ENCODE measurements at regions not wholly inside any gene's neighbourhood (a gene's known extent, or its start where the extent isn't known, plus 50 kb on each side); places are given as distances from the start of the nearest gene placed in this dataset.
"Not testable (repeated sequence)": the region's sequence is repeated elsewhere in the genome, so short reads cannot be mapped to it uniquely, and the experiment has no call there.

DNA sequence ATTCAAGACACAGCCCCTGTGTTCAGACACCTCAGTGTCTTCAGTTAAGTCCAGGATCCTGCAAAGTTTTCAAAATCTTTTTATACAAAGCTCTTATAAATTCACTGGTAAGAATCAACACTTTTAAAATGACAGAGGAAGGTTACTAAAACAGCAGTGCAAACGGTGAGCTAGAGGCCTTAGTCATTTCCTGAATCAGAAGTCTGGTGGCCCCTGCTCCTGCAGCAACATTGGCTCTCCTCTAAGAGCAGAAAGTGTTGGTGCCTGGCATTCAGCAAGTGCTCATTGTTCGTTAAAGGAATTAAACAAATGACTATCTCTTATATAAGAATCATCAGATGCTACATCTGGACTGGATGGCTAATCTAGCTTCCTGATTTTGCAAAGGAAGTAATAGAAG is 282.9 kb downstream of the PTGER3 start:
- Histone ChIP-seq H3K36me3 (ENCODE audit: control insufficient read depth, insufficient read depth, low read length) (no peaks in the 10 kb centered on the region), H3K27ac (ENCODE audit: low read length) (no peak overlapping the region), H3K4me1 (ENCODE audit: control insufficient read depth, insufficient read depth, low read length) (no peaks in the 10 kb centered on the region), H3K27me3 (ENCODE audit: control insufficient read depth, insufficient read depth, low read length) (no peaks in the 10 kb centered on the region), H3K9me3 (replicated peaks; ENCODE audit: control insufficient read depth, low read depth, low read length) (no peaks in the 10 kb centered on the region), H3K4me3 (ENCODE audit: low read length) (no peak overlapping the region)
- DNase-seq, result no peak
- 40% methylated on average over 1 of the region's 2 CpGs for WGBS (ENCODE audit: insufficient coverage)

DNA sequence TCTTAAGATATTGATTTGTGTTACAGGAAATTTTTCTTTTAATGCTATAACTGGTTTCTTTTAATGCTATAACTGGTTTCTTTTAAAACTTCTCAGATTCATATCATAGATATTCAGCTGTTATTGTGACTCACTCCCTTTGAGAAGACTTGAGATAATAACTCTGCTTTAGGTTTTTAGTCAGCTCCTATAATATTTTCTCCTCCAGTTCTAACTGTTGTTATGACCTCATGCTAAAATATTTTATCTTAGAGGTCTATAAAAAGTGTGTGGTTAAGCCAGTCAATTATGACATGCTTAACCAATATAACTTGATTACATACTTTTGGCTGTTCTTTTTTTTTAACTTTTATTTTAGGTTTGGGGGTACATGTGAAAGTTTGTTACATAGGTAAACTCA is 280.2 kb downstream of the PTGER3 start:
- H3K4me1 ChIP-seq (ENCODE audit: control insufficient read depth, insufficient read depth, low read length), result no peaks in the 10 kb centered on the region
- no peak overlapping the region for H3K4me3 ChIP-seq (ENCODE audit: low read length)
- no peak overlapping the region for H3K27ac ChIP-seq (ENCODE audit: low read length)
- H3K27me3 ChIP-seq (ENCODE audit: control insufficient read depth, insufficient read depth, low read length), result no peaks in the 10 kb centered on the region
- DNase-seq, result no peak
- no peaks in the 10 kb centered on the region for H3K36me3 ChIP-seq (ENCODE audit: control insufficient read depth, insufficient read depth, low read length)
- peaks cover 7% of the 10 kb centered on the region for H3K9me3 ChIP-seq (replicated peaks; ENCODE audit: control insufficient read depth, low read depth, low read length)

DNA sequence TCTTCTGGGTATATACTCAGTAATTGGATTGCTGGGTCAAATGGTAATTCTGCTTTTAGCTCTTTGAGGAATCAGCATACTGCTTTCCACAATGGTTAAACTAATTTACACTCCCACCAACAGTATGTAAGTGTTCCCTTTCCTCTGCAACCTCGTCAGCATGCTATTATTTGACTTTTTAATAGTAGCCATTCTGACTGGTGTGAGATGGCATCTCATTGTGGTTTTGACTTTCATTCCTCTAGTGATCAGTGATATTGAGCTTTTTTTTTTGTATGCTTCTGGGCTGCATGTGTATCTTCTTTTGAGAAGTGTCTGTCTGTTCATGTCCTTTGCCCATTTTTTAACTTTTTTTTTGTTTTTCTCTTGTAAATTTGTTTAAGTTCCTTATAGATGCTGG is 279.4 kb downstream of the PTGER3 start:
- no peaks in the 10 kb centered on the region for H3K36me3 ChIP-seq (ENCODE audit: control insufficient read depth, insufficient read depth, low read length)
- no peaks in the 10 kb centered on the region for H3K4me1 ChIP-seq (ENCODE audit: control insufficient read depth, insufficient read depth, low read length)
- no peak overlapping the region for H3K27ac ChIP-seq (ENCODE audit: low read length)
- no peak overlapping the region for H3K4me3 ChIP-seq (ENCODE audit: low read length)
- peaks cover 7% of the 10 kb centered on the region for H3K9me3 ChIP-seq (replicated peaks; ENCODE audit: control insufficient read depth, low read depth, low read length)
- no peaks in the 10 kb centered on the region for H3K27me3 ChIP-seq (ENCODE audit: control insufficient read depth, insufficient read depth, low read length)
- no peak for DNase-seq
- WGBS (ENCODE audit: insufficient coverage), result no CpG with 5 or more reads among the region's 1 CpG

DNA sequence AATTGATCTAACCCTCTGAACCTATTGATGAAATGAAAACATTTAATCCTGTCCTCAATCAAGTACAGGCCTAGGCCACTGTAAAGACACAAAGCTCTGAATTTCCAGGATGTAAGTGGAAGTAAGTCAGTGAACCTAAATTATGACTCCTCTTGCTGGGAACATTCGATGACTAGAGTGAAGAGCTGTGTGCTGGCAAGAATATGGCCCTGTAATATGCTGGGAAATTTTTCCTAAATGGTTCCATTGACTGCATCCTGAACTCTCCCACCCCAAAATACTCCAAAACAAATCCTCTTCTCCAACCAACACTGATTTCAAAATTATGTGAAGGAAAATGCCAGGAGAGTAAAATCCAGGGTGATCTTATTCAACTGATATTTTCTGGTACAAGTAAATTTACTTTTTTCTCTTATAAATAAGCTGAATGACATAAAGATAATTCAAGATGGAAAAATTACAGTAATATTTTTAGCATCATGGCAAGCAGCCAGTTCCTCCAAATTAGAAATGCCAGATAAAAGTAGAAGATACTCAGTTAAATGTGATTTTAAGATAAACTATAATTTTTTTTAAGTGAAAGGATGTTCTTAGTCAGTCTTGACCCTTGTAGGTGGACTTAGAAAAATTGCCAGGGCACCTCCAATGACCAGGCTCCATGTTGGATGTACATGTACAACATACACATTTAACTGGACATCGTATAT is 269.4 kb downstream of the PTGER3 start:
- Histone ChIP-seq H3K27me3 (ENCODE audit: control insufficient read depth, insufficient read depth, low read length) (no peaks in the 10 kb centered on the region), H3K4me3 (ENCODE audit: low read length) (no peak overlapping the region), H3K4me1 (ENCODE audit: control insufficient read depth, insufficient read depth, low read length) (no peaks in the 10 kb centered on the region), H3K27ac (ENCODE audit: low read length) (no peak overlapping the region), H3K36me3 (ENCODE audit: control insufficient read depth, insufficient read depth, low read length) (no peaks in the 10 kb centered on the region), H3K9me3 (replicated peaks; ENCODE audit: control insufficient read depth, low read depth, low read length) (no peaks in the 10 kb centered on the region)
- WGBS (ENCODE audit: insufficient coverage), result no CpG with 5 or more reads among the region's 2 CpGs
- peak; percentile 15 for DNase-seq

DNA sequence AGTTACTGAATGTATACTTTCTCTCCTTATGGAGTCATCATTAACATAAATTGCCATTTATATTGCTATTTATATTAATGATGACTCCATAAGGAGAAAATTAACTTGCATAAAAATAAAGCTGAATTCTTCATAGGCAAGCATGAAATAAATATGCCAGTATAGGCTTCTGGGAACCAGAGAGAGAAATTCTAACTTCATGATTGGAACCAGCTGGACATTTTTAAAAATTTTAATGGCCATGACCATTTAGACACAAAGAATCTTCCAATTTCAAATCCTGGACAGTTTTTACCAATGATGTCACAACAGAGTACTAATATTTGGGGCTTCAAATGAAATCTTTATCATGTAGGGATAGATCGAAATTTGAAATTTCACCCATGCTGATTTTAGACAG is 268.7 kb downstream of the PTGER3 start:
- WGBS (ENCODE audit: insufficient coverage), result no CpG with 5 or more reads among the region's 1 CpG
- Histone ChIP-seq H3K4me3 (ENCODE audit: low read length) (no peak overlapping the region), H3K27ac (ENCODE audit: low read length) (no peak overlapping the region), H3K36me3 (ENCODE audit: control insufficient read depth, insufficient read depth, low read length) (no peaks in the 10 kb centered on the region), H3K27me3 (ENCODE audit: control insufficient read depth, insufficient read depth, low read length) (no peaks in the 10 kb centered on the region), H3K9me3 (replicated peaks; ENCODE audit: control insufficient read depth, low read depth, low read length) (no peaks in the 10 kb centered on the region), H3K4me1 (ENCODE audit: control insufficient read depth, insufficient read depth, low read length) (no peaks in the 10 kb centered on the region)
- peak; percentile 6 for DNase-seq

DNA sequence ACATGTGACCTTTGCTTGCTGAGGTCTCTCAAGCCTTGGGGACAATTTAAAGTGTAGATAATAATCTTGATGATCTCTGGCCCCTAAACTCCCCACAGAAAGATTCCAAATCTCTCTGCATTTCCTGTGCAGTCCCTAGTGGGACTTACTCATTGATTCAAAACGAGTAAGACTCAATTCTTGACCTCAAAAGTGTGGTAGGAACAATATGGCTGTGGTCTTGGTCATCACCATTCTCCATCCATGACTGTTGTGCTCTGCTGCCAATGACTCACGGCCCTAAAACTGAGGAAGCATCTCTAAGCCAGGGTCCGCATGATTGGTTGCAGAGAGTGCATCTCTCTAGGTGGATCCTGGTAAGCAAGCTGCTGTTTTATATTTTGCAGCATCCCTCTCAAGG is 268.0 kb downstream of the PTGER3 start:
- H3K27me3 ChIP-seq (ENCODE audit: control insufficient read depth, insufficient read depth, low read length), result no peaks in the 10 kb centered on the region
- no CpG with 5 or more reads among the region's 3 CpGs for WGBS (ENCODE audit: insufficient coverage)
- no peak for DNase-seq
- no peaks in the 10 kb centered on the region for H3K9me3 ChIP-seq (replicated peaks; ENCODE audit: control insufficient read depth, low read depth, low read length)
- no peaks in the 10 kb centered on the region for H3K36me3 ChIP-seq (ENCODE audit: control insufficient read depth, insufficient read depth, low read length)
- H3K27ac ChIP-seq (ENCODE audit: low read length), result no peak overlapping the region
- H3K4me1 ChIP-seq (ENCODE audit: control insufficient read depth, insufficient read depth, low read length), result no peaks in the 10 kb centered on the region
- no peak overlapping the region for H3K4me3 ChIP-seq (ENCODE audit: low read length)

DNA sequence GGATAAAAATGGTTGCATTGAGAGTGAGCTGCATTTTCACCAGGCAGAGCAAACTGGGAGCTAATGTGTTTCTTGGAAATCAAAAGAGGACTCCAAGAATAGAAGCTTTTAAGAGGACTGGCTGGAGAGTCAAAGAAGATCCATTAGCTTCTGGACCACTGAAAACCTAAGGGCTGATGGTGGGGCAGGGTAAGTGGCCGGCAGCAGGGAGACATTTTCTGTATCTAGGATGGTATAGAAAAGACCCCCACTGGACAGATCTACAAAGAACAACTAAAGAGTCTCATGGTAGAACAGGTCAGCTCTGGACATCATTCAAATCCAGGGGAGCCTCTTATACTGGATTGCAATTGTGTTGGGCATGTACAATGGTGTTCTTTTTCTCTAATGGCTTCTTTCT is 262.3 kb downstream of the PTGER3 start:
- DNase-seq, result no peak
- H3K4me1 ChIP-seq (ENCODE audit: control insufficient read depth, insufficient read depth, low read length), result no peaks in the 10 kb centered on the region
- no peaks in the 10 kb centered on the region for H3K9me3 ChIP-seq (replicated peaks; ENCODE audit: control insufficient read depth, low read depth, low read length)
- H3K4me3 ChIP-seq (ENCODE audit: low read length), result no peak overlapping the region
- H3K27me3 ChIP-seq (ENCODE audit: control insufficient read depth, insufficient read depth, low read length), result no peaks in the 10 kb centered on the region
- WGBS (ENCODE audit: insufficient coverage), result no CpG with 5 or more reads among the region's 1 CpG
- H3K27ac ChIP-seq (ENCODE audit: low read length), result no peak overlapping the region
- H3K36me3 ChIP-seq (ENCODE audit: control insufficient read depth, insufficient read depth, low read length), result no peaks in the 10 kb centered on the region

DNA sequence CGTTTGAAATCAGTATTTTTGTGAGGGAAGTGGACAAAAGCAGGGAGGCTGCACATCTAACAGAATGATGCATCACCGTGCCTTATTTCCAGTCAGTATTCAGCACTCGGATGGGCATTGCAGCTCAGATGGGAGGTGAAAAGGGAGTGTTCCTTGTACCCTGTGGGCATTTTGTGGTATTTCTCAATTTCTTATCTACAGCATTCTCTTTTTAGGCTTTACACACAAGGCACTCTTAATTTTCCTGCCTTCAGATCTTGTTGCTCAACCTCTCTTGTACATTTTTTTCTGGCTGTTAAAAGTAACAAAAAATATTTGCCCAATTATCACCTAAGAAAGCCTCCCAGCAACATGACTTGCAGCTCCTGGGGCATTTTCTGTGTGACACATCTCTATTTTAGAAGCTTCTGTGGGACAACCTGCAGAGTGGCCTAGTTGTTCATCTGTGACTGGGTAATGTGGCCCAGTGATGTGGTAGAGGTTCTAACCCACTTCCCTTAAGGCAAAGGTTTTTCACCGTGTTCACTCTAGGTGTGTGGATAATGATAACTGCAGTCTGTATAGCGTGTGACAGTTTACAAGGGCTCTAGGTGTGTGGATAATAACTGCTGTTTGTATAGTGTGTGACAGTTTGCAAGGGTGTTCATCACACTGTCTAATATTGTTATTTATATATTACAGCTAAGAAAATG is 257.2 kb downstream of the PTGER3 start:
- WGBS (ENCODE audit: insufficient coverage), result 60% methylated on average over 1 of the region's 5 CpGs
- Histone ChIP-seq H3K4me1 (ENCODE audit: control insufficient read depth, insufficient read depth, low read length) (no peaks in the 10 kb centered on the region), H3K9me3 (replicated peaks; ENCODE audit: control insufficient read depth, low read depth, low read length) (no peaks in the 10 kb centered on the region), H3K4me3 (ENCODE audit: low read length) (no peak overlapping the region), H3K36me3 (ENCODE audit: control insufficient read depth, insufficient read depth, low read length) (no peaks in the 10 kb centered on the region), H3K27me3 (ENCODE audit: control insufficient read depth, insufficient read depth, low read length) (no peaks in the 10 kb centered on the region), H3K27ac (ENCODE audit: low read length) (no peak overlapping the region)
- no peak for DNase-seq

DNA sequence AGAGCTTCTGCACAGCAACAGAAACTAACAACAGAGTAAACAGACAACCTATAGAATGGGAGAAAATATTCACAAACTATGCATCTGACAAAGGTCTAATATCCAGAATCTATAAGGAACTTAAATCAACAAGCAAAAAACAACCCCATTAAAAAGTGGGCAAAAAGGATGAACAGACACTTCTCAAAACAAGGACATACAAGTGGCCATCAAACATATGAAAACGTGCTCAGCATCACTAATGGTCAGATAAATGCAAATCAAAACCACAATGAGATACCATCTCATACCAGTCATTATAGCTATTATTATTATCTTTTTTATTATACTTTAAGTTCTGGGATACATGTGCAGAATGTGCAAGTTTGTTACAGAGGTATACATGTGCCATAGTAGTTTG is 252.6 kb downstream of the PTGER3 start:
- H3K27me3 ChIP-seq (ENCODE audit: control insufficient read depth, insufficient read depth, low read length); H3K9me3 ChIP-seq (replicated peaks; ENCODE audit: control insufficient read depth, low read depth, low read length); DNase-seq; H3K4me3 ChIP-seq (ENCODE audit: low read length); H3K4me1 ChIP-seq (ENCODE audit: control insufficient read depth, insufficient read depth, low read length); H3K27ac ChIP-seq (ENCODE audit: low read length); H3K36me3 ChIP-seq (ENCODE audit: control insufficient read depth, insufficient read depth, low read length): not testable (repeated sequence)
- WGBS (ENCODE audit: insufficient coverage), result no CpG with 5 or more reads among the region's 1 CpG

DNA sequence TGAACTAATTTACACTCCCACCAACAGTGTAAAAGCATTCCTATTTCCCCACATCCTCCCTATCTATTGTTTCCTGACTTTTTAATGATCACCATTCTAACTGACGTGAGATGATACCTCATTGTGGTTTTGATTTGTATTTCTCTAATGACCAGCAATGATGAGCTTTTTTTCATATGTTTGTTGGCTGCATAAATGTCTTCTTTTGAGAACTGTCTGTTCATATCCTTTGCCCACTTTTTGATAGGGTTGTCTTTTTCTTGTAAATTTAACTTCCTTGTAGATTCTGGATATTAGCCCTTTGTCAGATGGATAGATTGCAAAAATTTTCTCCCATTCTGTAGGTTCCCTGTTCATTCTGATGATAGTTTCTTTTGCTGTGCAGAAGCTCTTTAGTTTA is 251.3 kb downstream of the PTGER3 start:
- not testable (repeated sequence) for DNase-seq; H3K36me3 ChIP-seq (ENCODE audit: control insufficient read depth, insufficient read depth, low read length); H3K4me1 ChIP-seq (ENCODE audit: control insufficient read depth, insufficient read depth, low read length); H3K4me3 ChIP-seq (ENCODE audit: low read length); H3K27ac ChIP-seq (ENCODE audit: low read length); H3K27me3 ChIP-seq (ENCODE audit: control insufficient read depth, insufficient read depth, low read length); H3K9me3 ChIP-seq (replicated peaks; ENCODE audit: control insufficient read depth, low read depth, low read length)
- no CpG with 5 or more reads among the region's 1 CpG for WGBS (ENCODE audit: insufficient coverage)

DNA sequence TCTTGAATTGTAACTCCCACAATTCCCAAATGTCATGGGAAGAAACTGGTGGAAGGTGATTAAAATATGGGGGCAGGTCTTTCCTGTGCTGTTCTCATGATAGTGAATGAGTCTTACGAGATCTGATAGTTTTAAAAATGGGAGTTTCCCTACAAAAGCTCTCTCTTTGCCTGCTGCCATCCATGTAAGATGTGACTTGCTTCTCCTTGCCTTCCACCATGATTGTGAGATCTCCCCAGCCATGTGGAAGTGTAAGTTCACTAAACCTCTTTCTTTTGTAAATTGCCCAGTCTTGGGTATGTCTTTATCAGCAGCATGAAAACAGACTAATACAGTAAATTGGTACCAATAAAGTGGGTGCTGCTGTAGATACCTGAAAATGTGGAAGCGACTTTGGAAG is 245.0 kb downstream of the PTGER3 start:
- 70% methylated on average over 1 of the region's 2 CpGs for WGBS (ENCODE audit: insufficient coverage)
- H3K4me1 ChIP-seq (ENCODE audit: control insufficient read depth, insufficient read depth, low read length), result not testable (repeated sequence)

More for the DNA sequence above, 245.0 kb downstream of the PTGER3 start:
- not testable (repeated sequence) for H3K4me3 ChIP-seq (ENCODE audit: low read length); DNase-seq; H3K9me3 ChIP-seq (replicated peaks; ENCODE audit: control insufficient read depth, low read depth, low read length); H3K27ac ChIP-seq (ENCODE audit: low read length); H3K36me3 ChIP-seq (ENCODE audit: control insufficient read depth, insufficient read depth, low read length); H3K27me3 ChIP-seq (ENCODE audit: control insufficient read depth, insufficient read depth, low read length)
